HepG2 (cell line): ENCODE measurements at regions not wholly inside any gene's neighbourhood (a gene's known extent, or its start where the extent isn't known, plus 50 kb on each side); places are given as distances from the start of the nearest gene placed in this dataset.

Experiments
- ATAC-seq: fragments of 200-7000 bp; cut with Tn5 transposase; 3 replicates; pipeline ENCODE4 v1.9.1; 2020; ENCODE audit warnings: mild to moderate bottlenecking, moderate library complexity
- BruUV-seq: library from RNA; stranded (reverse); fragments of 400-500 nt; replicated peaks from 2 replicates; lab custom pipeline; 2021; lab: Mats Ljungman, UMichigan
- CTCF ChIA-PET: fragments of 300-600 bp; formaldehyde crosslinking; extraction: SDS; loops from one replicate; lab custom pipeline; 2021; ENCODE audit warnings: low total read pairs, inconsistent platforms, low intra/inter-chr PET ratio; lab: Yijun Ruan, JAX
- POLR2A ChIA-PET: fragments of 350-600 bp; sonication (Branson Sonifier 250); formaldehyde crosslinking; loops from one replicate; lab custom pipeline; 2020; ENCODE audit warnings: antibody characterized with exemption, inconsistent platforms; lab: Yijun Ruan, JAX
- DNase-seq: peaks from one replicate; pipeline ENCODE4 v3.0.0-alpha.2; 2015; ENCODE audit warnings: low spot score
- FAIRE-seq: peaks from 3 replicates; lab custom pipeline; 2011; peaks lifted over from hg19 to GRCh38; lab: Jason Lieb, UNC
- H2AFZ ChIP-seq: one replicate; pipeline ENCODE4 v1.6.1; 2011; ENCODE audit warnings: low read length, inconsistent platforms
- H3K27ac ChIP-seq: fragments of 300-600 bp; 3 replicates; pipeline ENCODE4 v1.8.0; 2011; ENCODE audit warnings: mixed run types, mild to moderate bottlenecking, mixed read lengths, low read length, inconsistent platforms; ENCODE audit not compliant: insufficient read depth; ENCODE audit errors: extremely low read length
- H3K27me3 ChIP-seq, 2 experiments: fragments of 200-600 bp in 1 of 2; 2 replicates in 1 of 2; 3 replicates in 1 of 2; pipeline versions ENCODE4 v1.6.0 to v1.8.0; 2011; ENCODE audit warnings: low read length in 2 of 2, mild to moderate bottlenecking in 2 of 2, moderate library complexity in 2 of 2, inconsistent platforms in 1 of 2; ENCODE audit not compliant: insufficient read depth in 2 of 2, control insufficient read depth in 1 of 2
- H3K36me3 ChIP-seq, 2 experiments: fragments of 200-600 bp in 1 of 2; replicated peaks in 1 of 2; 2 replicates in 1 of 2; 3 replicates in 1 of 2; pipeline versions ENCODE4 v1.5.1 to v1.8.0; 2011; ENCODE audit warnings: low read length in 2 of 2, inconsistent platforms in 1 of 2; ENCODE audit not compliant: insufficient read depth in 2 of 2, control insufficient read depth in 1 of 2
- H3K4me1 ChIP-seq: 2 replicates; pipeline ENCODE4 v1.5.1; 2012; ENCODE audit warnings: low read length, inconsistent platforms; ENCODE audit not compliant: insufficient read depth
- H3K4me2 ChIP-seq: 2 replicates; pipeline ENCODE4 v1.6.0; 2011; ENCODE audit warnings: low read depth, low read length, inconsistent platforms
- H3K4me3 ChIP-seq, 3 experiments: fragments of 200-600 bp in 1 of 3; sonication (generic), shearing (Covaris generic) in 1 of 3; replicated peaks in 1 of 3; 2 replicates each; pipeline ENCODE4 v1.5.1; 2011 to 2016; ENCODE audit warnings: low read length in 3 of 3, inconsistent platforms in 2 of 3, low read depth in 2 of 3, mild to moderate bottlenecking in 2 of 3, control low read depth in 1 of 3, mixed read lengths in 1 of 3; ENCODE audit not compliant: insufficient read depth in 1 of 3
- H3K79me2 ChIP-seq: one replicate; pipeline ENCODE4 v1.6.1; 2011; ENCODE audit warnings: low read length, inconsistent platforms; ENCODE audit not compliant: insufficient read depth
- H3K9ac ChIP-seq: 2 replicates; pipeline ENCODE4 v1.6.0; 2011; ENCODE audit warnings: mild to moderate bottlenecking, low read depth, low read length, inconsistent platforms; ENCODE audit not compliant: insufficient read depth
- H3K9me3 ChIP-seq: 2 replicates; pipeline ENCODE4 v1.5.1; 2012; ENCODE audit warnings: mild to moderate bottlenecking, low read length
- H4K20me1 ChIP-seq: 2 replicates; pipeline ENCODE4 v1.6.0; 2011; ENCODE audit warnings: inconsistent platforms, mild to moderate bottlenecking, low read length, moderate library complexity; ENCODE audit not compliant: insufficient read depth
- ATF5 ChIP-seq: sonication (generic); formaldehyde crosslinking; IDR thresholded peaks from 2 replicates; pipeline ENCODE4 v1.4.0; 2020; ENCODE audit warnings: mild to moderate bottlenecking, low read depth, missing genetic modification reagents
- CC2D1A ChIP-seq: sonication (generic); formaldehyde crosslinking; IDR thresholded peaks from 2 replicates; pipeline ENCODE4 v1.8.1; 2023; ENCODE audit warnings: mild to moderate bottlenecking, missing genetic modification reagents
- E2F1 ChIP-seq: sonication (generic); formaldehyde crosslinking; IDR thresholded peaks from 2 replicates; pipeline ENCODE4 v1.5.0; 2020; ENCODE audit warnings: missing genetic modification reagents
- ELF4 ChIP-seq: sonication (generic); formaldehyde crosslinking; IDR thresholded peaks from 2 replicates; pipeline ENCODE4 v1.5.0; 2020; ENCODE audit warnings: missing genetic modification reagents, mild to moderate bottlenecking, moderate library complexity, borderline replicate concordance
- GZF1 ChIP-seq: sonication (generic); formaldehyde crosslinking; IDR thresholded peaks from 2 replicates; pipeline ENCODE4 v1.5.1; 2020; ENCODE audit warnings: mild to moderate bottlenecking, missing genetic modification reagents
- HINFP ChIP-seq: sonication (generic); formaldehyde crosslinking; IDR thresholded peaks from 2 replicates; pipeline ENCODE4 v1.4.0; 2020; ENCODE audit warnings: low read depth, mild to moderate bottlenecking, missing genetic modification reagents
- MTA3 ChIP-seq: sonication (generic); formaldehyde crosslinking; IDR thresholded peaks from 2 replicates; pipeline ENCODE4 v1.4.0; 2020; ENCODE audit warnings: missing genetic modification reagents
- NFE2L2 ChIP-seq: fragments of 150-350 bp; IDR thresholded peaks from 2 replicates; pipeline ENCODE4 v1.6.1; 2014; ENCODE audit warnings: low read length
- RBM39 ChIP-seq: fragments of 200-400 bp; formaldehyde crosslinking; IDR thresholded peaks from one replicate; pipeline ENCODE4 v1.6.1; 2018; ENCODE audit warnings: antibody characterized with exemption, mild to moderate bottlenecking, low read depth, low read length; ENCODE audit not compliant: poor library complexity, severe bottlenecking
- RFX1 ChIP-seq: fragments of 450-650 bp; IDR thresholded peaks from 2 replicates; pipeline ENCODE4 v1.6.1; 2017
- SNAI1 ChIP-seq: sonication (generic); formaldehyde crosslinking; IDR thresholded peaks from 2 replicates; pipeline ENCODE4 v1.5.0; 2020; ENCODE audit warnings: mild to moderate bottlenecking, missing genetic modification reagents, borderline replicate concordance
- SRF ChIP-seq: IDR thresholded peaks from 2 replicates; pipeline ENCODE4 v1.6.1; 2011; ENCODE audit warnings: mild to moderate bottlenecking, low read depth, low read length, moderate library complexity
- TFE3 ChIP-seq: IDR thresholded peaks from 2 replicates; pipeline ENCODE4 v1.6.1; 2016
- ZBTB3 ChIP-seq: sonication (generic); formaldehyde crosslinking; IDR thresholded peaks from 2 replicates; pipeline ENCODE4 v1.4.0; 2020; ENCODE audit warnings: low read depth, mild to moderate bottlenecking, moderate library complexity, missing genetic modification reagents, borderline replicate concordance
- ZMYM4 ChIP-seq: sonication (generic); formaldehyde crosslinking; IDR thresholded peaks from 2 replicates; pipeline ENCODE4 v1.8.1; 2023; ENCODE audit warnings: mild to moderate bottlenecking, missing genetic modification reagents
- ZNF12 ChIP-seq: sonication (generic); formaldehyde crosslinking; IDR thresholded peaks from 2 replicates; pipeline ENCODE4 v1.5.0; 2020; ENCODE audit warnings: missing genetic modification reagents
- ZNF124 ChIP-seq: sonication (generic); formaldehyde crosslinking; IDR thresholded peaks from 2 replicates; pipeline ENCODE4 v1.4.0; 2020; ENCODE audit warnings: missing genetic modification reagents
- ZNF44 ChIP-seq: sonication (generic); formaldehyde crosslinking; IDR thresholded peaks from 2 replicates; pipeline ENCODE4 v1.5.1; 2020; ENCODE audit warnings: mild to moderate bottlenecking, missing genetic modification reagents
- ZNF460 ChIP-seq: sonication (generic); formaldehyde crosslinking; IDR thresholded peaks from 2 replicates; pipeline ENCODE4 v1.5.1; 2020; ENCODE audit warnings: missing genetic modification reagents, mild to moderate bottlenecking, borderline replicate concordance
- ZNF513 ChIP-seq: sonication (generic); formaldehyde crosslinking; conservative IDR thresholded peaks from 2 replicates; pipeline ENCODE4 v1.5.0; 2020; ENCODE audit warnings: missing genetic modification reagents
- WGBS: methylation state at CpG from one replicate; pipeline ENCODE4 v1.1.6; 2017; ENCODE audit warnings: low lambda C conversion rate; 5-methylcytosine and 5-hydroxymethylcytosine counted together
- in situ Hi-C: cut with HindIII; loops from 2 replicates; pipeline ENCODE4 v1.10.0; 2017; ENCODE audit warnings: low pct_unique_long_range_greater_than_20kb; ENCODE audit not compliant: extremely low pct_ligation_motif_present
- intact Hi-C: fragments of 100-400 bp; cut with micrococcal nuclease; formaldehyde crosslinking; loops from one replicate; pipeline ENCODE4 v1.10.0; 2022; ENCODE audit not compliant: unreplicated experiment

- TF ChIP-seq ATF5 (CRISPR knock-in tag): no peak
- TF ChIP-seq ZMYM4 (CRISPR knock-in tag): no peak
- TF ChIP-seq ELF4 (CRISPR knock-in tag): no peak
- TF ChIP-seq HINFP: no peak
These were observed 69.4 kb upstream of the SOX13 start (continued) for GRCh38 chr1:204003536-204003935.

- H3K27ac ChIP-seq: no peak overlapping the region
- peak overlapping the region; percentile 15; the same call in 1 of the 2 replicates for H3K4me2 ChIP-seq
- ATAC-seq (no peak), DNase-seq (peak; percentile 32), FAIRE-seq (no peak)
- POLR2A ChIA-PET: no interaction called here
- H3K9ac ChIP-seq: no peak overlapping the region
- peaks cover 4% of the 10 kb centered on the region; the same call in 1 of the 2 replicates for H3K4me1 ChIP-seq
- H3K27me3 ChIP-seq: peaks cover 0 to under 1% of the 10 kb centered on the region in 2 experiments; a peak in 2 of 5 replicates
- H3K36me3 ChIP-seq: no peaks in the 10 kb centered on the region
- in situ Hi-C loops: no loop called here
- no peak overlapping the region for H2AFZ ChIP-seq
- H3K9me3 ChIP-seq: no peaks in the 10 kb centered on the region
- BruUV-seq: no TSS peak
- H3K4me3 ChIP-seq: no peak overlapping the region
- CTCF ChIA-PET: no interaction called here
- no peak for TF ChIP-seq ZNF124 (CRISPR knock-in tag)
- no peak for TF ChIP-seq TFE3 (CRISPR knock-in tag)
- TF ChIP-seq GZF1 (CRISPR knock-in tag): no peak
- no peak for TF ChIP-seq ZNF460 (CRISPR knock-in tag)
- no peak for TF ChIP-seq RBM39
- TF ChIP-seq ZBTB3 (CRISPR knock-in tag): no peak
- TF ChIP-seq SNAI1 (CRISPR knock-in tag): no peak
- no peak for TF ChIP-seq ZNF44 (CRISPR knock-in tag)
- no peak for TF ChIP-seq ZNF513 (CRISPR knock-in tag)
- TF ChIP-seq CC2D1A (CRISPR knock-in tag): no peak
- TF ChIP-seq RFX1: no peak
- no peak for TF ChIP-seq MTA3 (CRISPR knock-in tag)
- no peak for TF ChIP-seq E2F1 (CRISPR knock-in tag)
- TF ChIP-seq NFE2L2: no peak
- TF ChIP-seq ZNF12 (CRISPR knock-in tag): no peak
- TF ChIP-seq SRF: no peak
- TF ChIP-seq, all 625 proteins: peak for 0
- Histone ChIP-seq H3K79me2 (no peaks in the 10 kb centered on the region), H4K20me1 (no peaks in the 10 kb centered on the region)
- intact Hi-C loops: no loop called here
- 2% methylated on average over 5 of the region's 5 CpGs for WGBS
These were observed 61.5 kb upstream of the SOX13 start for GRCh38 chr1:204011426-204011825.
